WTC11 (cell line): ENCODE measurements at regions not wholly inside any gene's neighbourhood (a gene's known extent, or its start where the extent isn't known, plus 50 kb on each side); places are given as distances from the start of the nearest gene placed in this dataset.

Source experiments
- ATAC-seq: fragments of 200-7000 bp; cut with Tn5 transposase; 2 replicates; pipeline ENCODE4 v1.10.0; 2021; ENCODE audit warnings: mild to moderate bottlenecking, moderate library complexity
- CTCF ChIA-PET: fragments of 300-600 bp; sonication (Branson Sonifier 250); formaldehyde crosslinking; loops from one replicate; lab custom pipeline; 2021; ENCODE audit warnings: antibody characterized with exemption; lab: Charles Lee
- POLR2A ChIA-PET: fragments of 350-600 bp; sonication (Branson Sonifier 250); formaldehyde crosslinking; loops from one replicate; lab custom pipeline; 2021; ENCODE audit warnings: antibody characterized with exemption; lab: Charles Lee
- DNase-seq: peaks from one replicate; pipeline ENCODE4 v3.0.0; 2021; ENCODE audit warnings: low spot score
- H3K27ac Mint-ChIP-seq: 2 replicates; pipeline ENCODE4 v1.8.0; 2021; ENCODE audit warnings: mixed read lengths
- H3K27me3 Mint-ChIP-seq: 2 replicates; pipeline ENCODE4 v1.8.0; 2021; ENCODE audit warnings: low read depth, mild to moderate bottlenecking, moderate library complexity, mixed read lengths
- H3K36me3 Mint-ChIP-seq: 2 replicates; pipeline ENCODE4 v1.8.0; 2021; ENCODE audit warnings: mixed read lengths
- H3K4me1 Mint-ChIP-seq: 2 replicates; pipeline ENCODE4 v1.8.0; 2022; ENCODE audit warnings: mixed read lengths
- H3K4me3 Mint-ChIP-seq: 2 replicates; pipeline ENCODE4 v1.8.0; 2021; ENCODE audit warnings: mild to moderate bottlenecking, moderate library complexity, mixed read lengths
- H3K9me3 Mint-ChIP-seq: 2 replicates; pipeline ENCODE4 v1.8.0; 2021; ENCODE audit warnings: mixed read lengths
- FOXP1 ChIP-seq: sonication (generic); formaldehyde crosslinking; IDR thresholded peaks from 2 replicates; pipeline ENCODE4 v1.8.0; 2022; ENCODE audit warnings: missing genetic modification reagents, mild to moderate bottlenecking, moderate library complexity, borderline replicate concordance
- GABPB1 ChIP-seq: sonication (generic); formaldehyde crosslinking; IDR thresholded peaks from 2 replicates; pipeline ENCODE4 v1.8.1; 2023; ENCODE audit warnings: mild to moderate bottlenecking, missing genetic modification reagents
- GRHL2 ChIP-seq: fragments of 250-450 bp; sonication (Bioruptor Pico); IDR thresholded peaks from 2 replicates; pipeline ENCODE4 v1.8.0; 2022; ENCODE audit warnings: mild to moderate bottlenecking, moderate library complexity; ENCODE audit not compliant: insufficient replicate concordance, severe bottlenecking
- MXD4 ChIP-seq: fragments of 250-450 bp; sonication (Bioruptor Pico); IDR thresholded peaks from 2 replicates; pipeline ENCODE4 v1.8.0; 2021; ENCODE audit warnings: mild to moderate bottlenecking, moderate library complexity, borderline replicate concordance
- NR2C2 ChIP-seq: sonication (generic); formaldehyde crosslinking; IDR thresholded peaks from 2 replicates; pipeline ENCODE4 v1.8.0; 2022; ENCODE audit warnings: mild to moderate bottlenecking, missing genetic modification reagents
- NR3C1 ChIP-seq: sonication (generic); formaldehyde crosslinking; conservative IDR thresholded peaks from 2 replicates; pipeline ENCODE4 v1.8.1; 2023; ENCODE audit warnings: low read depth, mild to moderate bottlenecking, missing genetic modification reagents
- PRRX2 ChIP-seq: fragments of 250-450 bp; sonication (Bioruptor Pico); IDR thresholded peaks from 2 replicates; pipeline ENCODE4 v1.8.0; 2021; ENCODE audit warnings: mild to moderate bottlenecking
- SP1 ChIP-seq: sonication (generic); formaldehyde crosslinking; conservative IDR thresholded peaks from 2 replicates; pipeline ENCODE4 v1.8.1; 2022; ENCODE audit warnings: missing genetic modification reagents
- ZBTB21 ChIP-seq: sonication (generic); formaldehyde crosslinking; IDR thresholded peaks from 2 replicates; pipeline ENCODE4 v1.8.1; 2023; ENCODE audit warnings: mild to moderate bottlenecking, missing genetic modification reagents, borderline replicate concordance
- ZNF423 ChIP-seq: fragments of 250-450 bp; sonication (Bioruptor Pico); IDR thresholded peaks from 2 replicates; pipeline ENCODE4 v2.1.2; 2022; ENCODE audit warnings: mild to moderate bottlenecking, moderate library complexity
- TF ChIP-seq, protein P1 (sequence below): fragments of 250-450 bp; sonication (Bioruptor Pico); IDR thresholded peaks from 2 replicates; pipeline ENCODE4 v1.9.0; 2021; ENCODE audit warnings: mild to moderate bottlenecking, borderline replicate concordance
- TF ChIP-seq, protein P2 (sequence below): sonication (generic); formaldehyde crosslinking; IDR thresholded peaks from 2 replicates; pipeline ENCODE4 v1.8.1; 2022; ENCODE audit warnings: missing genetic modification reagents, borderline replicate concordance
- TF ChIP-seq, protein P3 (sequence below): fragments of 250-450 bp; sonication (Bioruptor Pico); conservative IDR thresholded peaks from 2 replicates; pipeline ENCODE4 v1.9.0; 2021; ENCODE audit warnings: mild to moderate bottlenecking
- TF ChIP-seq, protein P4 (sequence below): sonication (generic); formaldehyde crosslinking; IDR thresholded peaks from 2 replicates; pipeline ENCODE4 v1.8.0; 2022; ENCODE audit warnings: mild to moderate bottlenecking, missing genetic modification reagents
- TF ChIP-seq, protein P5 (sequence below): sonication (generic); formaldehyde crosslinking; IDR thresholded peaks from 2 replicates; pipeline ENCODE4 v1.8.1; 2023; ENCODE audit warnings: mild to moderate bottlenecking, missing genetic modification reagents
- TF ChIP-seq, protein P6 (sequence below): fragments of 250-450 bp; sonication (Bioruptor Pico); IDR thresholded peaks from 2 replicates; pipeline ENCODE4 v1.9.0; 2021; ENCODE audit warnings: mild to moderate bottlenecking

DNA sequence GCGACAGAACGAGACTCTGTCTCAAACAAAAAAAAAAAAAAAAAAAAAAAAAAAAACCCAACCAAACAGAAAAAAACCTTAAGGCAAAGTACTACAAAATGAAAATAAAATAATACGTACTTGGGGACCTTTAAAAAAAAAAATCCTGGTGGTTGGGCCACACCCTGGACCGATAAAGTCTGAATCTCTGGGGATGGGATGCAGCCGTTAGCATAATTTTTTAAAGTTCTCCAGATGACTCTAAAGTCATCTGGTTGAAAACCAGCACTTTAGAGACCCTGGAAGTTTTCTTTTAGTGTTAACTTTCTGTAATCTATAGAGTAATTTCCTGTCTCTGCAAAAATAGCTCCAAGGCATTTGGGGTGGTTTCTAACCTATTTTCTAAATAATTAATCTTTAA is 142.9 kb upstream of the SALL4 start:
- ATAC-seq = no peak
- no peaks in the 10 kb centered on the region for H3K9me3 Mint-ChIP-seq
- TF ChIP-seq, protein P1, sequence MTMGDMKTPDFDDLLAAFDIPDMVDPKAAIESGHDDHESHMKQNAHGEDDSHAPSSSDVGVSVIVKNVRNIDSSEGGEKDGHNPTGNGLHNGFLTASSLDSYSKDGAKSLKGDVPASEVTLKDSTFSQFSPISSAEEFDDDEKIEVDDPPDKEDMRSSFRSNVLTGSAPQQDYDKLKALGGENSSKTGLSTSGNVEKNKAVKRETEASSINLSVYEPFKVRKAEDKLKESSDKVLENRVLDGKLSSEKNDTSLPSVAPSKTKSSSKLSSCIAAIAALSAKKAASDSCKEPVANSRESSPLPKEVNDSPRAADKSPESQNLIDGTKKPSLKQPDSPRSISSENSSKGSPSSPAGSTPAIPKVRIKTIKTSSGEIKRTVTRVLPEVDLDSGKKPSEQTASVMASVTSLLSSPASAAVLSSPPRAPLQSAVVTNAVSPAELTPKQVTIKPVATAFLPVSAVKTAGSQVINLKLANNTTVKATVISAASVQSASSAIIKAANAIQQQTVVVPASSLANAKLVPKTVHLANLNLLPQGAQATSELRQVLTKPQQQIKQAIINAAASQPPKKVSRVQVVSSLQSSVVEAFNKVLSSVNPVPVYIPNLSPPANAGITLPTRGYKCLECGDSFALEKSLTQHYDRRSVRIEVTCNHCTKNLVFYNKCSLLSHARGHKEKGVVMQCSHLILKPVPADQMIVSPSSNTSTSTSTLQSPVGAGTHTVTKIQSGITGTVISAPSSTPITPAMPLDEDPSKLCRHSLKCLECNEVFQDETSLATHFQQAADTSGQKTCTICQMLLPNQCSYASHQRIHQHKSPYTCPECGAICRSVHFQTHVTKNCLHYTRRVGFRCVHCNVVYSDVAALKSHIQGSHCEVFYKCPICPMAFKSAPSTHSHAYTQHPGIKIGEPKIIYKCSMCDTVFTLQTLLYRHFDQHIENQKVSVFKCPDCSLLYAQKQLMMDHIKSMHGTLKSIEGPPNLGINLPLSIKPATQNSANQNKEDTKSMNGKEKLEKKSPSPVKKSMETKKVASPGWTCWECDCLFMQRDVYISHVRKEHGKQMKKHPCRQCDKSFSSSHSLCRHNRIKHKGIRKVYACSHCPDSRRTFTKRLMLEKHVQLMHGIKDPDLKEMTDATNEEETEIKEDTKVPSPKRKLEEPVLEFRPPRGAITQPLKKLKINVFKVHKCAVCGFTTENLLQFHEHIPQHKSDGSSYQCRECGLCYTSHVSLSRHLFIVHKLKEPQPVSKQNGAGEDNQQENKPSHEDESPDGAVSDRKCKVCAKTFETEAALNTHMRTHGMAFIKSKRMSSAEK (CRISPR knock-in tag) = no peak
- TF ChIP-seq ZBTB21 (CRISPR knock-in tag) = no peak
- no peak for TF ChIP-seq NR3C1 (CRISPR knock-in tag)
- no peak for TF ChIP-seq SP1 (CRISPR knock-in tag)
- TF ChIP-seq ZNF423 (CRISPR knock-in tag) = no peak
- TF ChIP-seq, protein P2, sequence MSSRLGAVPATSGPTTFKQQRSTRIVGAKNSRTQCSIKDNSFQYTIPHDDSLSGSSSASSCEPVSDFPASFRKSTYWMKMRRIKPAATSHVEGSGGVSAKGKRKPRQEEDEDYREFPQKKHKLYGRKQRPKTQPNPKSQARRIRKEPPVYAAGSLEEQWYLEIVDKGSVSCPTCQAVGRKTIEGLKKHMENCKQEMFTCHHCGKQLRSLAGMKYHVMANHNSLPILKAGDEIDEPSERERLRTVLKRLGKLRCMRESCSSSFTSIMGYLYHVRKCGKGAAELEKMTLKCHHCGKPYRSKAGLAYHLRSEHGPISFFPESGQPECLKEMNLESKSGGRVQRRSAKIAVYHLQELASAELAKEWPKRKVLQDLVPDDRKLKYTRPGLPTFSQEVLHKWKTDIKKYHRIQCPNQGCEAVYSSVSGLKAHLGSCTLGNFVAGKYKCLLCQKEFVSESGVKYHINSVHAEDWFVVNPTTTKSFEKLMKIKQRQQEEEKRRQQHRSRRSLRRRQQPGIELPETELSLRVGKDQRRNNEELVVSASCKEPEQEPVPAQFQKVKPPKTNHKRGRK (CRISPR knock-in tag) = no peak
- TF ChIP-seq, protein P3, sequence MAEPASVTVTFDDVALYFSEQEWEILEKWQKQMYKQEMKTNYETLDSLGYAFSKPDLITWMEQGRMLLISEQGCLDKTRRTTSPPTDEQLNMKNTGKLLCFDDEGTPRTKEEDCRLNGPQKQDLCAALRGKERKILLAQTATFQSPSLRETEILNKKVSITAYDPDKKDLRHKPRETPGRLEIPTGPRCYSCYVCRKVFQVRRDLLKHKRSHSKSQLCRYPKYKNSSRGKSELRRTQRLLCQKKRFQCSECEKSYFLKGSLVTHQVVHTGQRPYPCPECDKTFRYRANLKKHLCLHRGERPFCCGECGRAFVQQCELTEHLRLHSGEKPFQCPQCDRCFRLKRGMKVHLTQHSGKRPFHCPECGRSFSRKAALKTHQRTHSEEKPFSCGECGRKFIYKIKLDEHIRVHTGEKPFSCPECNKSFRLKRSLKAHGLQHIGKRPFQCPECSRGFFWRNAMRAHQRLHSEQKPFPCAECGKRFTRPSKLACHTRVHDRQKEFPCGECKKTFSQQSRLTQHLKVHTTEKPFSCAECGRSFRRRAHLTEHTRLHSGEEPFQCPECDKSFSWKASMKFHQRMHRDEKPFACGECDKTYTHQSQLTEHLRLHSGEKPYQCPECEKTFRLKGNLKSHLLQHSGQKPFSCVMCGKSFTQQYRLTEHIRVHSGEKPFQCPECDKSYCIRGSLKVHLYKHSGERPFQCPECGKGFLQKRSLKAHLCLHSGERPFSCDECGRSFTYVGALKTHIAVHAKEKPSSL = no peak
- no peak for TF ChIP-seq NR2C2 (CRISPR knock-in tag)
- TF ChIP-seq, protein P4, sequence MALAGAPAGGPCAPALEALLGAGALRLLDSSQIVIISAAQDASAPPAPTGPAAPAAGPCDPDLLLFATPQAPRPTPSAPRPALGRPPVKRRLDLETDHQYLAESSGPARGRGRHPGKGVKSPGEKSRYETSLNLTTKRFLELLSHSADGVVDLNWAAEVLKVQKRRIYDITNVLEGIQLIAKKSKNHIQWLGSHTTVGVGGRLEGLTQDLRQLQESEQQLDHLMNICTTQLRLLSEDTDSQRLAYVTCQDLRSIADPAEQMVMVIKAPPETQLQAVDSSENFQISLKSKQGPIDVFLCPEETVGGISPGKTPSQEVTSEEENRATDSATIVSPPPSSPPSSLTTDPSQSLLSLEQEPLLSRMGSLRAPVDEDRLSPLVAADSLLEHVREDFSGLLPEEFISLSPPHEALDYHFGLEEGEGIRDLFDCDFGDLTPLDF (CRISPR knock-in tag) = no peak
- no peak for TF ChIP-seq GRHL2
- TF ChIP-seq, protein P5, sequence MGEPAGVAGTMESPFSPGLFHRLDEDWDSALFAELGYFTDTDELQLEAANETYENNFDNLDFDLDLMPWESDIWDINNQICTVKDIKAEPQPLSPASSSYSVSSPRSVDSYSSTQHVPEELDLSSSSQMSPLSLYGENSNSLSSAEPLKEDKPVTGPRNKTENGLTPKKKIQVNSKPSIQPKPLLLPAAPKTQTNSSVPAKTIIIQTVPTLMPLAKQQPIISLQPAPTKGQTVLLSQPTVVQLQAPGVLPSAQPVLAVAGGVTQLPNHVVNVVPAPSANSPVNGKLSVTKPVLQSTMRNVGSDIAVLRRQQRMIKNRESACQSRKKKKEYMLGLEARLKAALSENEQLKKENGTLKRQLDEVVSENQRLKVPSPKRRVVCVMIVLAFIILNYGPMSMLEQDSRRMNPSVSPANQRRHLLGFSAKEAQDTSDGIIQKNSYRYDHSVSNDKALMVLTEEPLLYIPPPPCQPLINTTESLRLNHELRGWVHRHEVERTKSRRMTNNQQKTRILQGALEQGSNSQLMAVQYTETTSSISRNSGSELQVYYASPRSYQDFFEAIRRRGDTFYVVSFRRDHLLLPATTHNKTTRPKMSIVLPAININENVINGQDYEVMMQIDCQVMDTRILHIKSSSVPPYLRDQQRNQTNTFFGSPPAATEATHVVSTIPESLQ (CRISPR knock-in tag) = no peak
- TF ChIP-seq, protein P6, sequence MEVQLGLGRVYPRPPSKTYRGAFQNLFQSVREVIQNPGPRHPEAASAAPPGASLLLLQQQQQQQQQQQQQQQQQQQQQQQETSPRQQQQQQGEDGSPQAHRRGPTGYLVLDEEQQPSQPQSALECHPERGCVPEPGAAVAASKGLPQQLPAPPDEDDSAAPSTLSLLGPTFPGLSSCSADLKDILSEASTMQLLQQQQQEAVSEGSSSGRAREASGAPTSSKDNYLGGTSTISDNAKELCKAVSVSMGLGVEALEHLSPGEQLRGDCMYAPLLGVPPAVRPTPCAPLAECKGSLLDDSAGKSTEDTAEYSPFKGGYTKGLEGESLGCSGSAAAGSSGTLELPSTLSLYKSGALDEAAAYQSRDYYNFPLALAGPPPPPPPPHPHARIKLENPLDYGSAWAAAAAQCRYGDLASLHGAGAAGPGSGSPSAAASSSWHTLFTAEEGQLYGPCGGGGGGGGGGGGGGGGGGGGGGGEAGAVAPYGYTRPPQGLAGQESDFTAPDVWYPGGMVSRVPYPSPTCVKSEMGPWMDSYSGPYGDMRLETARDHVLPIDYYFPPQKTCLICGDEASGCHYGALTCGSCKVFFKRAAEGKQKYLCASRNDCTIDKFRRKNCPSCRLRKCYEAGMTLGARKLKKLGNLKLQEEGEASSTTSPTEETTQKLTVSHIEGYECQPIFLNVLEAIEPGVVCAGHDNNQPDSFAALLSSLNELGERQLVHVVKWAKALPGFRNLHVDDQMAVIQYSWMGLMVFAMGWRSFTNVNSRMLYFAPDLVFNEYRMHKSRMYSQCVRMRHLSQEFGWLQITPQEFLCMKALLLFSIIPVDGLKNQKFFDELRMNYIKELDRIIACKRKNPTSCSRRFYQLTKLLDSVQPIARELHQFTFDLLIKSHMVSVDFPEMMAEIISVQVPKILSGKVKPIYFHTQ (CRISPR knock-in tag) = no peak
- no peak for TF ChIP-seq PRRX2 (CRISPR knock-in tag)
- TF ChIP-seq FOXP1 (CRISPR knock-in tag) = no peak
- TF ChIP-seq GABPB1 (CRISPR knock-in tag) = no peak
- TF ChIP-seq MXD4 (CRISPR knock-in tag) = no peak
- TF ChIP-seq, all 79 proteins: peak for 0
- no peak overlapping the region for H3K27ac Mint-ChIP-seq
- POLR2A ChIA-PET = no interaction called here
- no peak for DNase-seq
- H3K4me3 Mint-ChIP-seq = no peak overlapping the region
- H3K36me3 Mint-ChIP-seq = no peaks in the 10 kb centered on the region
- CTCF ChIA-PET = interaction anchor here (0.8 to 1.3 kb wide), 2 partner anchors 21 to 321 kb away, joined by 3 to 4 read pairs; no protein-coding TSS in a partner anchor
- H3K27me3 Mint-ChIP-seq = no peaks in the 10 kb centered on the region; the same call in 1 of the 2 replicates
- peaks cover 8% of the 10 kb centered on the region for H3K4me1 Mint-ChIP-seq
